Activated naive CD4-positive, alpha-beta T cell (primary cell): ENCODE measurements at regions not wholly inside any gene's neighbourhood (a gene's known extent, or its start where the extent isn't known, plus 50 kb on each side); places are given as distances from the start of the nearest gene placed in this dataset.
A peak's percentile ranks its signal among the peaks of the same experiment; 100 is the strongest.
"Not testable (repeated sequence)": the region's sequence is repeated elsewhere in the genome, so short reads cannot be mapped to it uniquely, and the experiment has no call there.

ENCODE experiments used
- DNase-seq, 4 experiments: peaks; one replicate each; lab custom pipeline; 2025; lab: John Stamatoyannopoulos, UW

DNA sequence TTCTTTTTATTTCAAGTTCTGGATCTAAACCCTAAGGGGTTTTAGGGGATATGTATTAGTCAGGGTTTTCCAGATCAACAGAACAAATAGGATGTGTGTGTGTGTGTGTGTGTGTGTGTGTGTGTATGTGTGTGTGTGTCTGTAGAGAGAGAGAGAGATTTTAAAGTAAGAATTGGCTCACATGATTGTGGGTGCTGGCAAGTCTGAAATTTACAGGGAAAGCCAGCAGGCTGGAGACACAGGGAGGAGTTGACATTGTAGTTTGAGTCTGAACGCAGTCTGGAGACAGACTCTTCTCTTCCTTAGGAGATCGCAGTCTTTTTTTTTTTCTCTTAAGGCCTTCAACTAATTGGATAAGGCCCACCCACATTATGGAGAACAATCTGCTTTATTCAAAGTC lies 428.8 kb upstream of the TBL1XR1 start:
- no peak for DNase-seq

DNA sequence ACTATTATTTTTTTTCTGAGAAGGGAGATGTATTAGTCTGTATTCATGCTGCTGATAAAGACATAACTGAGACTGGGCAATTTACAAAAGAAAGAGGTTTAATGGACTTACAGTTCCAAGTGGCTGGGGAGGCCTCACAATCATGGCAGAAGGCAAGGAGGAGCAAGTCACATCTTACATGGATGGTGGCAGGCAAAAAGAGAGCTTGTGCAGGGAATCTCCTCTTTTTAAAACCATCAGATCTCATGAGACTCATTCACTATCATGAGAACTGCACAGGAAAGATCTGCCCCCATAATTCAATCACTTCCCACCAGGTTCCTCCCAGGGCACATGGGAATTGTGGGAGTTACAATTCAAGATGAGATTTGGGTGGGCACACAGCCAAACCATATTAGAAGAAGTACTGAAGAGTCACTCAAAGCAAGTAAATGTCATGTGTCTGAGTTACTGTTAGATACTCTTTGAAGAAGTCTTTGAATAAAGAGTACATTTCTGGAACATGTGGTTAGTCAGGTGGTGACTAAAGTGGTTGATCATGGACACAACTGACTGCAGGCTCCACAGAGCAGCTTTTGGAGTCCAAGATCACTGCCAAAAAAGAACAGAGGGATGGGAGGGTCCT lies 430.9 kb upstream of the TBL1XR1 start:
- DNase-seq: not testable (repeated sequence)

DNA sequence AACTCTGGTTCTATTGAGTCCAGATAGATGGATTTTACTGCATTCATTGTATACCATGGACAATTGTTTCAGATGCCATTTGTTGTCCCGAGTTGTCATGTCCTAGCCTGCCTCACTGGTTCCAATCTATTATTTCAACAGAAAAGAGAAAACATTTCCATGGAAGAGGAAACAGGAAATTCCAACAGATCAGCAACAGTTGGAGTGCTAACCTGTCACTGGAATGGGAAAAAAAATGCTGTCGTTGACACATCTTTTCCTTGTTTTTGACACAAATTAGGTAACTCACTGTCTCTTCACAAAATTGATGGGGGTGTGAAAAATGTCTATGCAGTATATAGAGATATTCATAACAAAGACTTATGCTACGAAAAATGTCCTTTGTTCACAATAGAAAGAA lies 432.0 kb upstream of the TBL1XR1 start:
- DNase-seq: no peak

DNA sequence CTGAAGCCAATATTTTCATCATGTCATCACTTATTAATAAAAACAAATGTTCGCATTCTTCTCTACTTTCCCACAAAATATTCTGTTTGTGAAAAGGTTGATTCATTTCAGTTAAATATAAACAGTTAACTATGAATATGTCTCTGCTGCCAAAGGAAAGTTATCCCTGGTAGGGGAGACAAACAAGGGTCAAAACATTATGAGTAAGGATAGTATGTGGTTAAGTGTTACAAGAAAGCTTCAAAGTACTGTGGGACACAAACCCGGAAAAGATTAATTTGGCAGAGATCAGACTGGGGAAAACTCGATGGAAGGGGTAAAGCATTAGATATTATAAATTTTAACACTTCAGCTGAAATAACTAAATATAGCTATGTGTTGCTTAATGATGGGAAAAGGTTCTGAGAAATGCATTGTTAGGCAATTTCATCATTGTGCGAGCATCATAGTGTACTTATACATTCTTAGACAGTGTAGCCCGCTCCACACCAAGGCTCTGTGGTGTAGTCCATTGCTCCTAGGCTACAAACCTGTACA lies 436.5 kb upstream of the TBL1XR1 start:
- no peak for DNase-seq

- DNase-seq: not testable (repeated sequence)
These were observed 438.4 kb upstream of the TBL1XR1 start for GRCh38 chr3:177635601-177636106.

DNA sequence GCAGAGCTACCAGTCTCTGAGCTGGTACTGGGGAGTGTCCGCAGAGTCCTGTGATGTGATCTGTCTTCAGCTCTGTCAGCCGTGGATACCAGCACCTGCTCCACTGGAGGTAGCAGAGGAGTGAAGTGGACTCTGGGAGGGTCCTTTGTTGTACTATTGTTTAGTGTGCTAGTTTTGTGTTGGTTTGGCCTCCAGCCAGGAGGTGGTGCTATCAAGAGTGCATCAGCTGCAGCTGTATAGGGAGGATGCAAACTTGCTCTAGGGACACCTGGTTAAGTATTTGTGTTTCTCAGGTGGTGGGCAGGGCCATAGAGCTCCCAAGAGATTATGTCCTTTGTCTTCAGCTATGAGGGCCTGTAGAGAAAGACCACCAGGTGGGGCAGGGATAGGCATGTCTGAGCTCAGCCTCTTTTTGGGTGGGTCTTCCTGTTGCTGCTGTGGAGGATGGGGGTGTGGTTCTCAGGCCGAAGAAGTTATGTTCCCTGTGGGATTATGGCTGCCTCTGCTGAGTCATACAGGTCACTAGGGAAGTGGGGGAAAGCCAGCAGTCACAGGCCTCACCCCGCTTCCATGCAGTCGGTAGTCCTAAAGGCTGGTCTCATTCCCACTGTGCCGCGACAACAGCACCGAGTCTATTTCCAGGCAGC lies 443.2 kb upstream of the TBL1XR1 start:
- no peak for DNase-seq

DNA sequence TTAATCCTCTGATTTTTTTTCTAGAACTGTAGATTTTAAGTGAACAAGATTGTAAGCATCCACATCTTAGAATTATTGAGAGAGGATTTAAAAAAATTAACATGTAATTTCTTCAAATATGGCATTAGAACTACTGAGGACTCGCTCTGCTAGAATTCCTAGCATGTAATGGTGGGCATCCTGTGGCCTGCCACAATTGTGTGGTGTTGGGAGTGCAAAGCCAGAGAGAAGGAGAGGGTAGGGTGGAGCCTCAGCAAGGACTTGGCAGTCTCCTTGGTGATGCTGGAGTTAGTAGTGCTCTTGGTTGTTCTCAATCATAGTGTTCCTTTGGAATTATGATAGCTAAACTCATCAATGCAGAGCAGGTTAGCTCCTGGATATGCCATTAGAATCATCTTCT lies 443.9 kb upstream of the TBL1XR1 start:
- no peak for DNase-seq

GRCh38 chr3:177642042-177642803 lies 444.9 kb upstream of the TBL1XR1 start:
- no peak for DNase-seq

- DNase-seq: no peak
These were observed 445.5 kb upstream of the TBL1XR1 start for GRCh38 chr3:177642804-177643125.

DNA sequence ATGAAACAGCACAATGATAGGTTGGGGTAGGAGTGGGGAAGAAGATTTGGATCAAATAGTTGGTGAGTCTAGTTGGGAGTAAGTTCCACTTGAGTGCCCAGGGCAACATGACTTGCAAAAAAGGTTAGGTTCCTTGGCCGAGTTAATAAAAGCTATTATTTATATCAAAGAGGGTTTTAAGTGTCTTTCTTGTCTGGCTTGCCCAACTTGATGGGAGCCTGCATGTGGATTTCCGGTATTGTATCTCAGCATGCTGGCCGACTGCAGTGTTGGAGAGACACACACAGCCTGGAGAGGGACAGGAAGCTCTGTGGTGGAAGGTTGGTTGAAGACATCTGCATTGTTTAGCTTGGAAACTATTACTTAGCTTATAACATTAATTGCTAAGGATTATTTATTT lies 449.5 kb upstream of the TBL1XR1 start:
- DNase-seq: peak in 1 of 4 experiments; percentile 2

GRCh38 chr3:177647341-177647740 lies 450.1 kb upstream of the TBL1XR1 start:
- DNase-seq: no peak

GRCh38 chr3:177647876-177648275 lies 450.6 kb upstream of the TBL1XR1 start:
- no peak for DNase-seq

GRCh38 chr3:177652556-177653291 lies 455.4 kb upstream of the TBL1XR1 start:
- no peak for DNase-seq

GRCh38 chr3:177657243-177657642 lies 460.0 kb upstream of the TBL1XR1 start:
- no peak for DNase-seq

DNA sequence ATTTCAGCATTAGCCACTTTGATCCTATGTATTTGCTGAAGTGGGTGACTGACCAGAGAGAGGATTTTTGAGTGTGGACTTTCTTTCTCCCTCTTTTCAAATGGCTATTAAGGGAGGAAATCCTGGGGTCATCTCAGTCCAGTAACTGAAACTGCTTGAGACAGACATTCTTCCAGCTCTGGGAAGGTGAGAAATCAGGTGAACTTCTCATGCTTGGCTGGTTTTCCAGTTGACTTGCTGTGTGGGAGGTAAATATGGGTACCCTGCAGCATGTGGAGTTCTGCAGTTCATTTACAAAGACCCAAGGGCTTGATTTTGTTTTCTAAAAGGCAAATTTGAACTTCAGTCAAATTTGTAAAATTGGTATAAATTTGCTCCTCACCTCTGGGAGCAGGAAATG lies 461.1 kb upstream of the TBL1XR1 start:
- DNase-seq: no peak

DNA sequence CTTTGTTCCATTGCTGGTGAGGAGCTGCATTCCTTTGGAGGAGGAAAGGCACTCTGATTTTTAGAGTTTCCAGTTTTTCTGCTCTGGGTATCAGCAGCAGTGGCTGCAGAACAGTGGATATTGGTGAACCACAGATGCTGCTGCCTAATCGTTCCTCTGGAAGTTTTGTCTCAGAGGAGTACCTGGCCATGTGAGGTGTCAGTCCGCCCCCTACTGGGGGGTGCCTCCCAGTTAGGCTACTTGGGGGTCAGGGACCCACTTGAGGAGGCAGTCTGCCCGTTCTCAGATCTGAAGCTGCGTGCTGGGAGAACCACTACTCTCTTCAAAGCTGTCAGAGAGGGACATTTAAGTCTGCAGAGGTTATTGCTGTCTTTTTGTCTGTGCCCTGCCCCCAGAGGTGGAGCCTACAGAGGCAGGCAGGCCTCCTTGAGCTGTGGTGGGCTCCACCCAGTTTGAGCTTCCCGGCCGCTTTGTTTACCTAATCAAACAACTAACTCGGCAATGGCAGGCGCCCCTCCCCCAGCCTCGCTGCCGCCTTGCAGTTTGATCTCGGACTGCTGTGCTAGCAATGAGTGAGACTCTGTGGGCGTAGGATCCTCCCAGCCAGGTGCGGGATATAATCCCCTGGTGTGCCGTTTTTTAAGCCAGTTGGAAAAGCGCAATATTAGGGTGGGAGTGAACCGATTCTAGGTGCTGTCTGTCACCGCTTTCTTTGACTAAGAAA lies 467.3 kb upstream of the TBL1XR1 start:
- DNase-seq: not testable (repeated sequence)

DNA sequence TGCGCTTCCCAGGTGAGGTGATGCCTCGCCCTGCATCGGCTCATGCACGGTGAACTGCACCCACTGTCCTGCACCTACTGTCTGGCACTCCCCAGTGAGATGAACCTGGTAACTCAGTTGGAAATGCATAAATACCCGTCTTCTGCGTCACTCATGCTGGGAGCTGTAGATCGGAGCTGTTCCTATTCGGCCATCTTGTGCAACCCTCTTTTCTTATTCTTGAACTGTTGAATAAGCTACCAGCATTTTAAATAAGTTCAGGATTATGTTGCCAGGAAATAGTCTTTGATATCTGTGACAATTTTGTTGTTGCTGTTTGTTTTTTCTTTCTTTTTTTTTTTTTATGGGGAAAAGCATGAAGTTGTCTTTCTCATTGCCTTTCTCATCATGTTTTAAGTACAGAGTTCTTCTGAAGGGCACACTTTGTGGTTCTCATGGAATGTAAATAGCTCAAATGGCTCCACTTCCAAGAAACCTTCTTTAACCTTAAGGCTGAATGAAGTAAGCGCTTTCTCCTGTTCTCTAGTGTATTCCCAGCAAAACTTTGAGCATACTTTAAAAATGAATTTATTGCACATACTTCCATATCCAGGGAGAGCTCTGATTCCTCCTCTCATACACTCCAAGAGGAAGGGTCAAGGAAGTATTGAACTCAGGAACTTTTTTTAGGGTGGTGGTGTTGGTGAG lies 468.0 kb upstream of the TBL1XR1 start:
- no peak for DNase-seq

- no peak for DNase-seq
These were observed 475.1 kb upstream of the TBL1XR1 start for GRCh38 chr3:177672252-177672911.

GRCh38 chr3:177673112-177673914 lies 476.0 kb upstream of the TBL1XR1 start:
- DNase-seq: no peak

DNA sequence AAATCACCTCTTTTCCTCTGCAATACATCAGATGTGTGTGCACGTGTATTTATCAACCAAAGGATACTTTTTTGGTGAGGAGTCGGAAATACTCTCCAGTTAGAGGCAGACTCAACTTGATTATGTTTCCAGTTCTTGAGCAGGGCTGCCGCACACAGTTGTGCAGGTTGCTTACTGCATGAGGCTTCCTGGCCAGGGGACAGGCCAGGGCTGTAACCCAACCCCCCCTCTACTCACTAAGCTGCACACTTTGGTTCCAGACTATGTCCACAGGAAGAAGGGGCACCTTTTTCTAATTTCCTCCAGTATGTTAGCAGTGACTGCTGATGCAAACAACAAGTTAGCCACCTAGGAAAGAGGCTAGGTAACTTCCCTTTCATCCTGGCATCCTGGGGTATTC lies 476.9 kb upstream of the TBL1XR1 start:
- DNase-seq: no peak
